NCI-H748 (cell line): ENCODE measurements at regions not wholly inside any gene's neighbourhood (a gene's known extent, or its start where the extent isn't known, plus 50 kb on each side); places are given as distances from the start of the nearest gene placed in this dataset.
"Not testable (repeated sequence)": the region's sequence is repeated elsewhere in the genome, so short reads cannot be mapped to it uniquely, and the experiment has no call there.

ENCODE experiments used
- DNase-seq: peaks from one replicate; lab custom pipeline; 2025; ENCODE audit not compliant: unreplicated experiment; lab: John Stamatoyannopoulos, UW

DNA sequence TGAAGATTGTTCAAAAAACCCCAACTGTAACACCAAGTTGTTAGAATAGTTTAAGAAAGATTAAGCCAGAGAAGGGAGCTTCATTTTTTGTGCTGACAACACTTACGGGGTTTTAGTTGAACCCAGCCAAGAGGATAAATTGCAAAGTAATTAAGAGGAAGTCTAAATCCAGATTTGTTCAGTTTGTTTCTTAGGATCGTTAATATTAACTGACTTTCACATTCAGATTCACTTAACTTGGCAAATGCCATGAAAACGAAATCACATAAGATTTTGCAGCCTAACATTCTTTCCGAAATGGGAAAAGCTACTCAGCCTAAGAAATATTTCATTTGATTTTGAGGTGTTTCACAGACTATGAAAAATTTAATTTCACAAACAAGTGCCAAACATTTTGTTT, 511.3 kb downstream of the TRIML1 start:
- DNase-seq: no peak

DNA sequence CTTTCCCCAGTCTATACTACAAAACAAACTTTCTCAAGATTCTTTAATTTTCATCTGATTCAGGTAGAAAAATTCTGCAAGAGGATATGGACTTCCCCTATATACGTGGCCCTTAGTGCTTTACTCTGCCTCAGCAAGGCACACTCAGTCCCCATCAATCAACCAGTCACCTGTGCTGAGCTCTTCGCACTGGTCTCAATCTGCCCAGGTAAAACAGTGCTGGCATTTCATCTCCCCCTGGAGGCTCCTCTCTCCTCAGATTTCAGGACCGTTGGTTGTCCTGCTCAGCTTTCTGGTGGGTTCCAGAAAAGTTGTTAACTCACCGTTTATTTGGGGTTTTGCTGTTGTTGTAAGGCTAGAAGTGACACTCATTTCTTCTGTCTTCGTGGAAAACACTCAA, 518.1 kb downstream of the TRIML1 start:
- DNase-seq: no peak

DNA sequence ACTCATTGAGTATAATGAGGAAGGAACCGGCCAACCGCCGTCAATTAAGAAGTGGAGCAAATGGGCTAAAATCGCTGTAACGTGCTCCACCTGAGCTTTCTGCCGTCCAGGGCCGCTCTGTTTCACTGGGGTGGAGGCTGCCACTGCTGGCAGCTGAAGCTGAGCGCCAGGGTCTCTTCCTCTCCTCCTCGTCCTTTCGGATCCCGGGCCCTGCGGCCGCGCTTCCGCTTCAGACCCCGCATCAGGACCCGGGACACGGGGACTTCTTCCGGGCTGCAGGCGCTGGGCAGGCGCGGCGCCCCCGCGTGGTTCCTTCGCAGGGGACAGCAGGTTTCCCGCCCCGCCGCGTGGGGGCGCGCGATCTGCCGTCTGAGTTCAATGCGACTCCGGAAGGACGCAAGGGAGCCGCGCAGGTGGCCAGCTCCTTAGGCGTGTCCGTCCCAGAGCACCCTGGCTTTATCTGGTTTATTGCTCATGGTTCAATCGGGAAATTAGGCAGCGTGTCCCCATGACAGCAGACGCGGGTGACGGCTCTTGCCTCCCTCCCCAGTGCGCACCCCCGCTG, 519.8 kb downstream of the TRIML1 start:
- DNase-seq: no peak

DNA sequence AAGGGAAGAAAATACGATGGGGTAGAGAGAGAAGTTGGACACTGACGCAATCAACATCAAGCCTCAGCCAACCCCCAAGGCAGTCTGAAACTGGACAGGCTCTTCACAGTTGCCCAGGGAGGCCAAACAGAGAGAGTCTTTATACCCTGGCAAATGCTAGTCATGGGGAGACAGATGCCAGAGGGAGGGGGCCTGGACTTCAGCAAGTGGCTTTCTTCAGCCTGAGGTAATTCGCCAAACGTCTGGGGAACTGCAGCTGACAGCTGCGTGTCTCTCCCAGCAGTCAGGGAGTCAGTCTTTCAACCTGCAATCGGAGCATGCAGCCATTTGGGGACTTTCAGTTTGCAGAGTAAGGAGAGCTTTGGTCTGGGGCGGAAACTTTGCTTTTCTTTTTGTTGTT, 521.6 kb downstream of the TRIML1 start:
- no peak for DNase-seq

DNA sequence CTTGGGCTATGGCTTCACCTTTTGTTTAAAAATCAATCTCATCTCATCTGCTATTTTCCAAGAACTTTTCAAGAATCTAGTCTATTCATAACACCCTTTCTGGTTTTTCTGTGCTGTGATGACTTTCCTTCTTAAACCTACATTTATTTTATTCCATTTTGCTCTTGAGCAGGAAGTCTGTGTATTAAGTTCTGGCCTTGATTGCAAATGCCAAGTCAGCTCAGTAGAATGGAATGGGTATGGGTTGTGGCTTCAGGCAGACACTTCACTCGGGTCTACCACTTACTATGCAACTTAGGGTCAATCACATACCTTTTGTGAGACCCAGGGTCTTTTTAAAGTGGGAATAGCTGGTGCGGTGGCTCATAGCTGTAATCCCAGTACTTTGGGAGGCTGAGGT, 522.3 kb downstream of the TRIML1 start:
- DNase-seq: no peak

DNA sequence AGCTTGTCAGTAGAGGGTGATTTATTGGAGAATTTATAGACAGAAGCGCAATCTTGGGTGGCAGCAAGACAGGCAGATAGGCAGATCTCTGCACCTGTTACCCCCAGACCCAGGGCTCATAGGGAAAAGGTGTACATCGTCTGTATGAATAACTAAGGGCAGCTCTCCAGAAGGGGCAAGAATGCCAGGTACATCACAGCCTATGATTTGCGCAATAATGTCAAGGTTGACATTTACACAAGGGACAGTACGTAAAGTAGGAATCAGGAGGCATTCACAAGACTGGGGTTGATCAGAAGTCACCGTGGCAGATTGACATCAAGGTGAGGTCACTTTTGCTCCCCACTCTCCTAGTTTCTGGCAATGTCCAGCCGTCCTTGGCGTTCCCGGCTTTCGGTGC, 524.1 kb downstream of the TRIML1 start:
- DNase-seq: no peak

DNA sequence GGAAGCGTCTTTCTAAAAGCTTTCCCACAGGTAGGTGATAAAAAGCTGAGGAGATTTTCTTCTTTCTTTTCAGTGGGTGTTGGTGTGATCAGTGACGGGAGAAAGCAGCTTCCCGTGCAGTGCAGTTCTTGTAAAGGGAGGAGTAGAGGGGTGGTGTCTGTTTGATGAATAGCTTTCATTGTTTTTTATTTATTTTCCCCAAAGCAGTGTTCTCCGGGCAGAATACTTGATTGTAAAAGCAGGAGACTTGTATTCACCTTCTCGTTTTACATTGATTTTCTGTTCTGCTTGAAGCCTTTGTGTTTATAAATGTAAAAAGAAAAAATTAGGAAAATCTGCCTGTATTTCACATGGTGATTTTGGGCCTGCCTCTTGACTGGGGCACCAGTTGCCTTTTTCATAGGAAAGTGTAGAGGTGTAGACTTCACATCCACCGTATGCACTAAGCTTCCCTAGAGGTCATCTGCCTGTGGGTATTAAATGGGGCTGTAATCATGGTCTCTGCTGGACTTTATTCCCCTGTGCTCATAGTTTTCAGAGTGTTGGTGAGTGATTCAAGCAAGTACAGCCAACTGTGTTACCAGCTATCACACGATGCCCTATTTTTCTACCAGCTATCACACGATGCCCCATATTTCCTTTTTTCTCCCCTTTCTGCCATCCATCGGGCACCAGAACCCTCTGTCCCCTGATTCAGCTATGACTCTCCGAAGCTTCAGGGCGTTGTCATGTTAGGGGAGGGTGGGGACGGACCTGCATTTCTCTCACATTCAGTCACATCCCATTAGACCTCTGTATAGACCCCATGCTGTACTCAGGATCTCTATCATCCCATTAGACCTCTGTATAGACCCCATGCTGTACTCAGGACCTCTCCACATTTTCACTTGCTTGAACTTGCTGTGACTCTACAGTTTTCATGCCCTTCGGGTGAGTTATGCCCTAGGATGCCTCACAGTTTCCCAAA, 526.5 kb downstream of the TRIML1 start:
- DNase-seq: no peak

DNA sequence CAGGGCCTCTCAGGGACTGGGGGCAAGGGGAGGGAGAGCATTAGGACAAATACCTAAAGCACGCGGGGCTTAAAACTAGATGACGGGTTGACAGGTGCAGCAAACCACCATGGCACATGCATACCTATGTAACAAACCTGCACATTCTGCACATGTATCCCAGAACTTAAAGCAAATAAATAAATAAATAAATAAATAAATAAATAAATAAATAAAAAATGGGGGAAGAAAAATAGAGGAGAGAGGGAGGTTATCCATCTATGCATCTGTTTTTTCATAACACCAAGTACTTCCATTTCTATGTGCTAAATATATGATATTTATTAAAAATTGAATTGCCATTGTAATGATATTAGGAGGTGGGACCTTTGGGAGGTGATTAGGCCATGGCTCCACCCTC, 539.5 kb downstream of the TRIML1 start:
- DNase-seq: not testable (repeated sequence)

DNA sequence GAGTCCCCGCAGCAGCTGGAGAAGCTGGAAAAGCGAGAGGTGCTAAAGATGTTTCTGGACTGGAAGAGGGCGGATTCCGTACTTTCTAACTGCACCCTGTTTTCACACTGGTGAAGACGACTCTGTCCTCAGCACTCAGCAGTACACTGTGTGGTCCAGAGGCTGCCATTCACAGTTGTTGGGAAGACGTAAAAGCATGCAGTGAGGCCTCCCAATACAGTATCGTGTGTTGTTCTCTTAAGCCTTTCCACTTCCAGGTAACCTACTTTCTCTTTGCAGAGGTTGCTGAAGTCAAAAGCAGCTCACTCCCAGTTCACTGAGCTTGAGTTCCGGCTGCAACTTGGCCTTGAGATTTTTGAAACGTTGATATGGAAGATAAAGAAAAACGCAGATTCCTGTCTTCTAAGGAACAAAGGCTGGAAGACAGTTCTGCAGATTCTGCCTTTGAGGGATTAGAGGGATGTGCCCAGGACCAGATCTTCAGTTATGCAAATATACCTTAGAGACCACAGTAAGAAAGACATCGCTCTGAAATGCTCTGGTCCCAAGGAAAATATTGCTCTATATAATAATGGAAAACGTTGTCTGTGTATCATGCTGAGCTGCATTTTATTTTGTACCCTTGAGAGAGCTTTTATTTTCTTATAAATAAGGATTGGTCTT, 540.9 kb downstream of the TRIML1 start:
- no peak for DNase-seq

DNA sequence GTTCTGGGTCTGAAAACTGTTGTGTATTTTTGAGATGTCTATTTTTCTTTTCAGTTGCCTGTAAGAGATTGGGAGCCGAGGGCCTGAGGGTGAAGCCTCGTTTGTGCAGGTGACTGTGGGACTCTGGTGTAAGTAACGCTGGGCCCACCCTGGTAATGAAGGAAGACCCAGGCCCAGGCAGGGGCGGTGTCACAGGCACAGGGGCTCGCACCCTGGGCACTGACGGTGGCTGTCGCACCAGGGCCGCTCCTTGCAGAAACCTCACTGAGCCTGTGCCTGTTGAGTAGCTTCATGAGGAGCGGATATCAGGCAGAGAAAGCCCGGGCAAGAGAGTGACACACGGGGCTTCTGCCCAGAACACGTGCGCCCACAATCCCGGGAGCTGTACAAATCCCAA, 541.4 kb downstream of the TRIML1 start:
- DNase-seq: no peak

DNA sequence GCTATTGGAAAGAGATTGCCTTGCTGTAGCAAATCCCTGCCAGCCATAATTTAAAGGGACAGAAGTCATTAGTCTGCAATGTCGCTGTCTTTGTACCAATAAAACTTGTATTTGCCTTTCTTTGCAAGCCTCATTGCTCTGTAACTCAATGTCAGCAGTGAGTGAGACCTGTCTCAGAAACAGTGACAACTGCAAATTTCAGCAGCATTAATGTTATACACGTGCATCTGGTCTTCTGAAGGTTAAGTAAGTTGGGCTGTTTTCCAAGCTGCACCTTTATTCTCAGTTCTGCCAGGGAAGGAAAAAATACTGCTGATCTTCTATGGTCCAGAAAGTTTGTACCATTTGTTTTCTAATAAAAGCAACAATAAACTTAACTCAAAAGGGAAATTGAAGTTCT, 543.1 kb downstream of the TRIML1 start:
- DNase-seq: no peak

DNA sequence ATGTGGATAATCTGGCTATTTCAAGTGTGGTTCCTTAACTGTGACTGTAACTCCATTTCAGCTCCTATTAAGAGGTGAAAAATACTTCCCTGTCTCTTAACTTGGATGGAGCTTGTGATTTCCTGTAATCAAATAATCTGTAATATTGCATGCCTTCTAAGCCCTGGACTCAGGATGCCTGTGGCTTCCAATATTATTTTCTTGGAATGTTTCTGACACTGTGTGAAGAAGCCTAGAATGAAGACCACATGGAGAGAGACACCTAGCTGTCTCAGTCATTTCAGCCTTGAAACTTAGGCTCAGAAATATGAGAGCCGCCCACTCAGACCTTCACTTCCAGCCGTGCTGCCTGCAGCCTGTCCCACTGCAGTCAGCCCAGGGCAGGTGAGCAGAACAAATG, 544.3 kb downstream of the TRIML1 start:
- no peak for DNase-seq

DNA sequence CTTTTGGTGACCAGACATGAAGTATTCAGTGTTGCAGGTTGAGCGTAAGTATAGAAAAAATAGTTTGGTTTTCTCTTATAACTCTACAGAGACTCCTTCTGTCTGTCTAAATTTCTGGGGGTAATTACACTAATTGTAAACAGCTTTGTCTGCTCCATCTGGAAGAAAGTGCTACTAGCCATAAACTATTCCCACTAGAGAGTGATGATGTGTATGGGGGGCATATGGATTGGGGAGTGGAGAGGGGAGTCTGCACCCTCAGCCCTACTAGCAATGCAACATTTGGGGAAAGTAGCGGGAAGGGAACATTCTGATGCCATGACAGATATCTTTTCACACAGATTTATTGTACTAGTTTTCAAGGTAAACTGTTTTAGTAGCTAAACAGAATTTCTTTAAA, 549.7 kb downstream of the TRIML1 start:
- no peak for DNase-seq

DNA sequence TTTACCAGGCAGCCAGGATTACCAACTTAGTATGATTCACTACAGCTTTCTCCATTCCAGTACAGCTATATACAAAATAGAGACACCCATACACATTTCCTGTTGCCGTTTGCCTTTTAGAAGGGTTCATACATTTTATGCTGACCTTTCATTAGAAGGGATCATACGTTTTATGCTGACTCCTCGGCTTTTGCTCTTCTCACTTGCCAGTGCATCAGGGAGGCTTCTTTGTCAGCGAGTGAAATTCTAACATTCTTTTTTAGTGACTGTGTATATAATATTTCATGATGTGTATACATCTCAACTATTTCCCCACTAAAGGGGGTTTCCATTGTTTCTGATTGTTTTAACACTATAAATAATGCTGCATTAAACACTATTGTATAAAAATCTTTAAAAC, 552.6 kb downstream of the TRIML1 start:
- no peak for DNase-seq

DNA sequence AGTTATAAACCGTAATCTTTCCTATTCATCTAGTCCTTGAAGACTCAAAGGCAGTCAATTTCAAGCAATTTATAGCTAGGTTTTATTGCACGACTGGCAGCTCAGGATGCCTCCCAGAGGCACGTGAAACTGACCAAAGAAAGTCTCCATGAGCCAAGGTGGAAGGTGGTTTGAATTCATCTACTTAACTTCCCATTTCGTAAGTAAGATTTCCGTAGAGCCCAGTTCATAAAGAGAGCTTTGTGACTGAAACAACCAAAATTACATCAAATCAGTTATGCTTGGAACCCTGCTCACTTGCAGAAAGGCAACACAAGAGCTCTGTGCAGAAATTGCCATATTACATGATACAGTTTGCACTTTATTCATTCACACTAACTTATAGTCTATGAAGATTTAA, 556.0 kb downstream of the TRIML1 start:
- DNase-seq: no peak

DNA sequence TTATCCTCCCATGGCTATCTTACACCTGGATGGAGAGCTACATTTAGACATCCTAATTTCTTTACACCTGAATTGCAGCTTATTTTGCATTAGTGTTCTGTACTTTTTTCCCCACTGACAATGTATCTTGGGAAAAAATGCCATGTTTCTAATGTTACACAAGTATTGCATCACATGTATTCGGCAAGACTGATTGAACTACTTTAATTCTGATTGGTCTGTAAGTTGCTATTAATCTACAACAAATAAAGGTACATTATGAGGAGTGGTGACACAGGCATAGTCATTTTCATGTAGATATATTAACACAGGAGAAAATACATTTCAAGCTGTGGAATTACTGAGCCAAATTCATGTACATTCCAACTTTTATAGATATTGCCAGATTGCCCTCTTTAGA, 558.0 kb downstream of the TRIML1 start:
- DNase-seq: no peak

DNA sequence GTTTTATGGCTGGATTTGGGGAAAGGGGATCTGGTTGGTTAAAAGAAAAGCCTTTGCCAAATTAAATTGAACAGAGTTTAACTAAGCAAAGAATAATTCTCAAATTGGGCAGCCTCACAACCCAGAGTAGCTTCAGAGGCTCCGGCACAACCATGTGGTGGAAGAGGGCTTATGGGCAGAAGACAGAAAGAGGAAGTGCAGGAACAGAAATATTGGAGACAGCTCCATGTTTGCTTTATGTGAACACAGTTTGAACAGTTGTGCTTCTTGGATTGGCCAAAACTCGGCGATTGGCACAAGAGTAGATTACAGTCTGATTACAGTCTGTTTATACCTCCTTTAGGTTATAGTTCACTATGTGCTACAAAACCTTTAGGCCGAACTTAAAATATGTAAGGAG, 562.7 kb downstream of the TRIML1 start:
- no peak for DNase-seq

DNA sequence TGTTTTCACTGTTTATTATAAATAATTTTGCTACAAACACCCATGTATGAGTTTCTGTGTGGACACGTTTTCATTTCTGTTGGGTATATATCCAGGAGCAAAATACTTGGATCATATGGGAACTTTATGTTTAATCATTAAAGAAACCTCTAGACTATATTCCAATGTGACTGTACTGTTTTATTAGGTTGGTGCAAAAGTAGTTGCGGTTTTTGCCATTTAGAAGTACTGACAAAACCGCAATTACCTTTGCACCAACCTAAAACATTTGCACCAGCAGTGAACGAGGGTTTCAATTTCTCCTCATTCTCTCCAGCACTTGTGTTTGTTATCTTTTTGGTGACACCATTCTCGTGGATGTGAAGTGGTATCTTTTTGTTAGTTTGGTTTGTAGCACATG, 565.0 kb downstream of the TRIML1 start:
- DNase-seq: no peak

DNA sequence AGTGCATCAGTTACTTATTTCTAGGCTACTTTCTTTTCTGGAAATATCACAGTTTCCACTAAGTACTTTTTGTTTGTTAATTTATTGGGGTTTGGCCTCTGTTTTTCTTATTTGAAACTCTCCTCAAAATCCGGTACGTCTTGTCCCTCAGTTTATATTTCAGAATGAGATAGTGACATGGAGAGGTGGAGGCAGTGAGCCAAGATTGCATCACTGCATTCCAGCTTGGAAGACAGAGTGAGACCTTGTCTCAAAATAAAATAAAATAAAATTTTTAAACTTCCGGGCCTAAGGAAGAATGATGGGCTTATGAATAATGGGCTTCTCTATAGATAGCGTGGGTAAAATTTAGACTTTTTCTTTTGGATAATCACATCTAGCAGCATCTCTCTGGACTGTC, 567.8 kb downstream of the TRIML1 start:
- DNase-seq: no peak

DNA sequence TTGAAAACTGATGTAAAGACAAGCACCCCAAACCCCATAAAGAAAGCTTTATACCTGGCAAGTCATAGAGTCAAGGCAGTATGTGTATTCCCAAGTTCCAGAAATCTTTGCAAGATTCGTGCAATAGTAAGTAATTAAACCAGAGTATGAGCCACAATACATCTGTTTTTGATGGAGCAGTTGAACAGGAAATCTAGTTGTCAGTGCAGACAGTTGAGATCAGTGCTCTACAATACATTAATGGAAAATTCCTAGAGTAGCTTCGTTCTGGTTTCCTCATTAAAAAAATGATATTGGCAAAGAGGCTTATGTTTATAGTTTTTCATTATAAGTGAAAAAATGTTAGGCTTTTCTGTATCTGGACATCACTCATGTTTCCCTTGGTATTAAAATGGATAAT, 575.3 kb downstream of the TRIML1 start:
- DNase-seq: no peak

DNA sequence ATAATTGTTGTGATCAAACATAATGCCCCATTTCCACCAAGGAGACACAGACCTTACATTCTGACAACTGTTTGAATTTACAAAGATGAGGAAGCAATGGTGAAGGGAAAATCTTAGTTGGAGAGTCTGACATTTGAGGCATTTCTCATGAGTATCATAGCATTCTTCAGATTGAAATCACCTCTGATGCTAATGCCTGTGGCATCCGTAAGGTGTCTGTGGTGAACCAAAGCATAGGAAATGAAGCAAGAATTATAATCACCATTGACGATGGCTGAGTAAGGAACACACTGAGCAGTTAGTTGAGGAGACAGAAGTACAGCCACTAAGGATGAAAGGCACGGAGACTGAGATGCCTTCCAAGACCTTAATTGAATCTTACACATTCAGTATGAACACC, 575.7 kb downstream of the TRIML1 start:
- no peak for DNase-seq

DNA sequence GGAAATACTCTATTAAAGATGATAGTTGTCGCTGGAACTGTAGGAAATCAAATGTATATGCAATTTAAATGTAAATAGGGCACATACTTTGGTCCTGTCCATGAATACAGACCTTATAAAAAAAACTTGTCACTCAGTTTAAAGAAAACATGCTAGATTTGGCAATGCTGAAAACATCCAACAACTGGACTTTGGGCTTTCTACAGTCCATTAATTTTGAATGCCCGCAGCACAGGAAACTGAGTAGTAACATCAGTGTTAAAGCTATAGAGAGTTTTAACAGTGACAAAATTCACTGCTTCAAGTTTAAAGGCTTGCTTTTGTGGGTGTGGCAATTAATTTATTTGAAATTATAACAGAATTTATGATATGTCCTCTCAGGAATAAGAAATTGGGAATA, 578.4 kb downstream of the TRIML1 start:
- DNase-seq: no peak
